RPMI7951 (cell line): ENCODE measurements at regions not wholly inside any gene's neighbourhood (a gene's known extent, or its start where the extent isn't known, plus 50 kb on each side); places are given as distances from the start of the nearest gene placed in this dataset.

ENCODE experiments used
- DNase-seq: peaks from one replicate; pipeline ENCODE4 v3.0.0-alpha.2; 2012; ENCODE audit warnings: low read depth

DNA sequence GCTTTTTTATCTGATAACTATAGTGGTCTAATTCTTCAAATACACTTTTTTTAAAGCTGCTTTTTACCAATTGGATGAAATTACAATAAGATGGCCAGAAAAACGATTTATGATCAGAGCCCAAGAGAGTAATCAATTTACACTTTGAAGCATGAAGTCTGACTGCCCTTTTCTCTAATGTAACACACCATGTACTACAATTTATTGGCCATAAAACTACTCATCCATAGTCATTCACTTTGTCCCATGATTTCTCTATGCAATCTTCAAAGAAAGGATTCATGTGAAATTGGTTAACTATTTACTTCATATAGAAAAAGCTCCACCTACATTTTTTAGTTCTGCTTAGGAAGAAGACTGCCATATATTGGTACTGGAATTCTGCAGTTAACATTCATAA, 73.6 kb upstream of the CAST start:
- DNase-seq, result no peak

DNA sequence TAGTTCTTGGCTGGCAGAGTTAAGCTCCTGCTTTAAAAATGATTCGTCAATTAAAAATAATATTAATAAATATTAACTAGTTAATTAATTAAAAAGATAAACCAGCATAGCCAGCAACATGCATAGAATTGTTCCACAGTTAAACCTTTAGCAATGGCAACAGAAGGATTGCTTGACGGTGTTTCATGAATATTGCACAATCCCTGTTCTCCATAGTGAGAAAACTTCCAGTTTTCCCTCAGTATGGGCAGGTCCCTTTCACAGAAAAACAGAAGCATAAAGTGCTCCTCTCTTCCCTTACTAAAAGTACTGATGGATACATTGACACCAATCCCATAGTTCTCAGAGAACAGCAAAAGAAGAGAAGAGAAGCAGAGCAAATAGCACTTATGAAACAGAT, 71.4 kb upstream of the CAST start:
- no peak for DNase-seq

DNA sequence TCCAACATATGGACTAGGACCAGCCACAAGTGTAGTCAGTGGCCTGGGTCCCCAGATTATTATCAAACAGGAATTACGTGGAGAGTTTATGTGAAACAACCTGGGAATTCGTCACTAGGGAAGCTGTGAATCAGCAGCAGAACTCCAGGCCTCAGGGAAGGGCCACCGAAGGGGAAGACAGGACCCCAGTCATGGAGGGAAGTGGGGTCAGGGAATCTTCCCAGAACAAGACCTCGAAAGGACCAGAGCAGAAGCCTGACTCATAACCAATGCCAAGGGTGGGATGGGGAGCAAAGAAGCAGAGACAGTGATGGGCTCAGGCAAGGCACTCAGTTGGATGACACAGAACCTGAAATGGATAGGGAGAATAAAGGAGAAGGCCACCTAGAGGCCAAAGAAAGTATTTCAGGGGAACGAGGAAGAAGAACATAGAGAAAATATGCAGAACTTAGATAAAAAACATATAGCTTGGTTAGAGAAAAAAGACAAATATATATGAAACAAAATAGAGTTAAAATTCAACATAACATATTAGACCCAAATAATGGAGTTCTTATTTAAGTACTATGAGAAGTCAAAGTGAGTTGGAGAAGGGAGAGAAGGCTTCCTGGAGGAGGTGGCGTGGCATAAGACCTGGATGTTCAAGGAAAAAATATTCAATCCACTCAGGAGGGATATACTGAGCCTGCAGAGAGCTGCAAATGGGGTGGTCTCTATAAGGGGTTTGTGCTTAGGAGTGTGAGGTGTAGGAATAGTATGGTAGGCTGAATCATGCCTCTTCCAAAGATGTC, 66.7 kb upstream of the CAST start:
- DNase-seq, result peak; percentile 39

DNA sequence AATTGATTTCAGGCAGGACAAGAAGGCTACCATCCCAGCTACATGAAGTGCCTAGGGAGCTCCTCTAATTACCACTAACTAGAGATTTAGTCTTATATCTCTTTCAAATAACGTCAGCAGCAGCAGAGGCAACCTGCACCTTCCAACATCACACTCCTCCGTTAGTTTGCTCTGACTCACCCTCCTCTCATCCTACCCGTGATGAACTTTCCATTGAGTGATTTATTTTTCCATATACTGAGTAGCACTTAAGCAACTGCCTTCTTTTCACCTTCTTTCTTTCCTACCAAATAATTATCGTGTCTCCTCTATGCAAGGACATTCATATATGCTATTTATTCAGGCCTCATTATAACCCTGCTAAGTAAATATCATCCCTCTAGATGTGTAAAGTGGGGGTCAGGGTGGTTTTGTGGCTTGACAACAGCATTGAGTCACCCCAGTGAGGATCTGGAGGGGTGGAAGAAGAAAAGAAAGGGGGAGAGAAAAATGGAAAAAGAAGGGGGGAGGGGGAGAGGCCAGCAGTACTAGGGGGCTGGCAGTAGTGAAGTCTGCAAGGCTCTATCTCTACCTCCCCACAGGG, 64.6 kb upstream of the CAST start:
- peak; percentile 24 for DNase-seq

DNA sequence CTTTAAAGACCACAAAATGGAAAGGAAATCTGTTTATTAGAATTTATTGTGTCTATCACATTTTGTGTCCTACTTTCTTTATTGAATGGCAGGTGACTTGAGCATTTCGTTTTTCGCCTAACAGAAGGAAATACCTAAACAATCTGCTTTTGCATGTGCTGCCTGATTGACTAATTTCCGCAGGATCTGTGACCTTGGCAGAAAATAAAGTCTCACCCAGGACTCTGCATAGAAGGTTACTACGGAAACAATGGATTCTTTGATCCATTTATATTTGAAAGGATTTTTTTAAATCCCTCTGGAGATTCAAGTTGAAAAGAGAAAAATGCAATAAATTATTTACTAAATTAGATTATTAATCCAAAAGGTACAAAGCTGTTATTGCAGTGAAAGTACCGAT, 61.0 kb upstream of the CAST start:
- DNase-seq, result no peak

DNA sequence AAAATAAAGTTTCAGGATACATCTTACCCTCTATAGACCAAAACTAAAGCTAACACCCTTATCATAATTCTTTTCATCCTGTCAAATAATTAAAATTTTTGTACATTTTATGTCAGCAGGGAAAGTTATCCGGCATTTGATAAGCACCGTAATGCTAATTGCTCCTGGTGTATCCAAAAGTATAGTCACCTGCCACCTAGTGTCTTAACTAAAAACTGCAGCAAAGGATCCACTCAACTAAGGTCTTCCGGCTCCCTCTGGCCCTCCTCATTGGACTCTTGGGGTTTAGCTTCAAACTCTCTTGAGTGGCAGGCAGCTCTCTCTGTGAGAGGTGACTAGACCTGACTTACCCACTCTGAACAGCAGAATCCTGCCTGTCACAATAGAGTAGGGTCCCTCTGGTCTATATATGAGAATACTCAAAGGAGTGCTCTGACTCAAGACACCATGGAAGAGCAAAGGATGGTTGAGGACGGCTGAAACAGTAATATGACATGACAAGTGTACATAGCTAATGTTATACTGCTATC, 60.4 kb upstream of the CAST start:
- DNase-seq, result peak; percentile 61

DNA sequence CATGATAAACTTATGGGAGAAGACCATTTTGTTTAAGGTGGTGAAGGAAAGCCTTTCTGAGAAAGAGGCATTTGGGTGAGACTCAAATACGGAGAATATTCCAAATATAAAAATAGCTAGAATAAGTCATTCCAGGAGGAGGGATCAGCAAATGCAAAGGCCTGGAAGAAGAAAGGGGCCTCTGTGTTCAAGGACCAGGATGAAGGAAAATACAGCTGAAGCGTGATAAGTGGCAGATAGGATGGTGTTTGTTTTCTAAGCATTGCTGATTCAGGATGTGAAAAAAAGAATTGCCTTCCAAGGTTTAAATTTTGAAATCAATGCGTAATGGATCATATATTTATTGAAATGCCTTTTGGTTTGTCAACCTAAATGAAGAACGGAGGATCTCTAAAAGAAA, 59.4 kb upstream of the CAST start:
- DNase-seq, result no peak

DNA sequence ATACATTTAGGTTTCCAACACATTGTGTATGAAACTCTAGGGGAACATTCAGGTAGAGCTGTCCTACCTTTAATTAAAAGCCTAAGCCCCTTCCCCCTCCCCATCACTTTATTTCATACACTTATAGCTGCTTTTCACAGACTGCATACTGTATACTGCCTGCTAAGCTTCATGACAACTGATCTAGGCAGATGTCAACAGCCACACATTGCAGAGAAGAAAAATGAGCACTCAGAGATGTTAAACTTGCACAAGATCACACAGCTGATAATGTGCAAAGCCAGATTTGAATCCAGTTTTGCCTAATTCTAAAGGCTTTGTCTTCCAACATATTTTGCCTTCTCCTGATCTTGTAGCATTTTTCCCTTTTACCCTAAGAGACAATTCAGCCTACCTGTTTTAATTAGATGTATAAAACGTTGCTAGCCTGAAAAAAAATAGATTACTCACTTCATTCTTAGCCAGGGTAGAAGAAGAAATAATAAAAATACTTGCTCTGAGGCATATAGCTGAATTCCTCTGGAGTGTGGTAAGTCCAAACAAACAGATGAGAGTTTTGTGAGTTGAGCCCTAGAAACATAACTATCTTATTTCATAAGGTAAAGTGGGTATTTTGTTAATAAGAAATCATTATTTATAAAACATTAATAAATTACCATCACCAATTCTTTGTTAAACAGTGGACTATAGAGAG, 56.9 kb upstream of the CAST start:
- no peak for DNase-seq

DNA sequence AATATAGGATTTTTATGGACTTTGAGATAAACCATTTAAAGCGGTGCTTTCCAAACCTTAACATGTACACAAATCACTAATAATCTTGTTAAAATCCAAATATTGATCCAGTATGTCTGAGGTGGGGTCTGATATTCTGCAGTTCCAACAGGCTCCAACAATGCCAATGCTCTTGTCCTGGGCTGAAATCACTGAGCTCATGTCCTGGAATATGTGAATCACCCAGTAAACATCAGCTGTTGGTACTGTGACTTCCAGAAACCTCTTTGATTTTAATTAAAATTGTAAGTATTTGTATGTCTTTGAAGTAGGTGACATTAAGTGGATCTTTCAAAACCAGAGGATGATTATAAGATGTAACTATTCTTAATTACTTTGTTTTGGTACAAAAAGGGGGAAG, 52.8 kb upstream of the CAST start:
- DNase-seq, result no peak

DNA sequence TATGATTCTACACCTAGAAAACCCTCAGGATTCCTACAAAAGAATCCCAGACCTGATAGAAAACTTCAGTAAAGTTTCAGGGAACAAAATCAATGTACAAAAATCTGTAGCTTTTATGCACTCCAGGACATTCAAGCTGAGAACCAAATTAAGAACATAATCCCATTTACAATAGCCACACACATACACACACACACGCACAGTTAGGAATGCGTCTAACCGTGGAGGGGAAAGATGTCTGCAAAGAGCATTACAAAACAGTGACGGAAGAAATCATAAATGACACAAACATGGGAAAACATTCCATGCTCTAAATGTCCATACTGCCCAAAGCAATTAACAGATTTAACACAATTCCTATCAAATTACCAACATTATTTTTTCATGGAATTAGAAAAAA, 51.4 kb upstream of the CAST start:
- no peak for DNase-seq

DNA sequence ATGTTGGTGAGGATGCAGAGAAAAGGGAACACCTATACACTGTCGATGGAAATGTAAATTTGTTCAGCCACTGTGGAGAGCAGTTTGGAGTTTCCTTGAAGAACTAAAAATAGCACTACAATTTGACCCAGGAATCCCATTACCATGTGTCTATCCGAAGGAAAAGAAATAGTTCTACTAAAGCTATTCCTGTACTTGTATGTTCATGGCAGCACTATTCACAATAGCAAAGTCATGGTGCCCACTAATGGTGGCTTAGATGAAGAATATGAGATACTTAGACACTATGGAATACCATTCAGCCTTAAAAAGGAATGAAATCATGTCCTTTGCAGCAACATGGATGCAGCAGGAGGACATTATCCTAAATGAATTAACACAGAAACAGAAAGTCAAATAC, 50.2 kb upstream of the CAST start:
- no peak for DNase-seq
